ENCODE measurements at regions not wholly inside any gene's neighbourhood (a gene's known extent, or its start where the extent isn't known, plus 50 kb on each side); places are given as distances from the start of the nearest gene placed in this dataset.
A peak's percentile ranks its signal among the peaks of the same experiment; 100 is the strongest.

DNA sequence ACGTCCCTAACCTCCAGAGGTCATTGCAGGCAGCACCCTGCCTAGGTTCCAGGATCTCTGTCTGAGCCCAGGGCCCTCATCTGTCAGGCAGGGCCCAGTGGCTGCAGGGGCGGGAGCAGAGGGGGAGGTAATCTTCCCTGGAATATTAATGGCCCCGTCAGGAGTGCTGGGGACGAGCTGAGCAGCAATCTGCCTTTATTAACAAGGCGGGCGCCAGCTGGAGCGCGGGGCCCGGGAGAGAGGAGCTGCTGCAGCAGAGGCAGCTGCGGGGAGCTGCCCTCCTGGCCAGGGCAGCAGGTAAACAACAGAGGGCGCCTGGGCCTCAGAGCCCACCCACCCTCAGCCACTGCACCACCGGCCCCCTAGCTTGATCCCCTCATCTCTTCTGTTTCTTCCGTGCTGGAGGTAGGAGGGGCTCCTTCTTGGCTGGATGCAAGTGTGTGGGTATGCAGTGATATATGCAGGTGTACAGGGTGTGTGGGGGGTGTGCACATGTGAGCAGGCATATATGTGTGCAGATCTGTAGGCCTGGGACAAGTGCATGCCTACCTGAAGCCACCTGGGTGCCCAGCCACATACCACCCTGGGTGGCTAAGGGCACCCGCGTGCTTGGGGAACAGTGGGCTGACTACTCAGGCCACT is 131.8 kb upstream of the MLN start:
- Histone ChIP-seq H3K4me1 (no peaks in the 10 kb centered on the region), H3K27ac (no peak overlapping the region), H3K4me3 (no peak overlapping the region), H3K9me3 (no peaks in the 10 kb centered on the region), H3K27me3 (peaks cover 0 to 21% of the 10 kb centered on the region in 2 donors), H3K36me3 (no peaks in the 10 kb centered on the region)
- DNase-seq (peak in 1 of 4 donors; percentile 43), ATAC-seq (no peak)
- TF ChIP-seq, protein P1, sequence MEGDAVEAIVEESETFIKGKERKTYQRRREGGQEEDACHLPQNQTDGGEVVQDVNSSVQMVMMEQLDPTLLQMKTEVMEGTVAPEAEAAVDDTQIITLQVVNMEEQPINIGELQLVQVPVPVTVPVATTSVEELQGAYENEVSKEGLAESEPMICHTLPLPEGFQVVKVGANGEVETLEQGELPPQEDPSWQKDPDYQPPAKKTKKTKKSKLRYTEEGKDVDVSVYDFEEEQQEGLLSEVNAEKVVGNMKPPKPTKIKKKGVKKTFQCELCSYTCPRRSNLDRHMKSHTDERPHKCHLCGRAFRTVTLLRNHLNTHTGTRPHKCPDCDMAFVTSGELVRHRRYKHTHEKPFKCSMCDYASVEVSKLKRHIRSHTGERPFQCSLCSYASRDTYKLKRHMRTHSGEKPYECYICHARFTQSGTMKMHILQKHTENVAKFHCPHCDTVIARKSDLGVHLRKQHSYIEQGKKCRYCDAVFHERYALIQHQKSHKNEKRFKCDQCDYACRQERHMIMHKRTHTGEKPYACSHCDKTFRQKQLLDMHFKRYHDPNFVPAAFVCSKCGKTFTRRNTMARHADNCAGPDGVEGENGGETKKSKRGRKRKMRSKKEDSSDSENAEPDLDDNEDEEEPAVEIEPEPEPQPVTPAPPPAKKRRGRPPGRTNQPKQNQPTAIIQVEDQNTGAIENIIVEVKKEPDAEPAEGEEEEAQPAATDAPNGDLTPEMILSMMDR (IDR thresholded peaks at IDR 0.05) = no peak
- intact Hi-C loops (cut with DNase I) = no loop called here

DNA sequence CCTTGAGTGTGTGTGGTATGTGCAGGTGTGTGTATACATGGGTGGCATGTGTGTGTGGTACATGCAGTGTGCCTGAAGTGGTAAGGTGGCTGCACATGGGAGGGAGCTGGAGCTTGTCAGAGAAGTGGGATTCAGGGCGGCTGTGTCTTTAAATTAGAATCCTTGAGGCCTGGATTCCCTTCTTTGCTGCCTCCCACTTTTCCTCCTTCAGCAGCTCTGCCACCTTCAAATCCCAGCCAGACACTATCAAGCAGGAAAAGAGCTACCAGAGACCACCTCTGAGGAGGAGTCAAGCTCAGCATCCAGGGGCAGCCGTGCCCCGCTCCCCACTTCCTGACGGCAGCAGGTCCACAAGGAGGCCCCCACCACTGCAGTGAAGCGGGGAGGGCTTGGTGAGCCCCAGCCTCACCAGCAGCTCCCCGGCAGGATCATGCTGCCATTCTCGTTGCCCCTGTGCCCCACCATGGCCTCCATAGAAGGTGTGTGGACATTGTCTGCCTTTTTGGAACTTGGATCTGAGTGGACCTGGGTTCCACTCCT is 131.0 kb upstream of the MLN start:
- Histone ChIP-seq H3K27ac (no peak overlapping the region), H3K36me3 (no peaks in the 10 kb centered on the region), H3K27me3 (peaks cover 0 to 21% of the 10 kb centered on the region in 2 donors), H3K9me3 (no peaks in the 10 kb centered on the region), H3K4me1 (no peaks in the 10 kb centered on the region), H3K4me3 (no peak overlapping the region)
- peak in 1 of 4 donors; percentile 58 for DNase-seq
- TF ChIP-seq, protein P1 (IDR thresholded peaks at IDR 0.05) = no peak
- intact Hi-C loops (cut with DNase I) = no loop called here
- no peak for ATAC-seq

DNA sequence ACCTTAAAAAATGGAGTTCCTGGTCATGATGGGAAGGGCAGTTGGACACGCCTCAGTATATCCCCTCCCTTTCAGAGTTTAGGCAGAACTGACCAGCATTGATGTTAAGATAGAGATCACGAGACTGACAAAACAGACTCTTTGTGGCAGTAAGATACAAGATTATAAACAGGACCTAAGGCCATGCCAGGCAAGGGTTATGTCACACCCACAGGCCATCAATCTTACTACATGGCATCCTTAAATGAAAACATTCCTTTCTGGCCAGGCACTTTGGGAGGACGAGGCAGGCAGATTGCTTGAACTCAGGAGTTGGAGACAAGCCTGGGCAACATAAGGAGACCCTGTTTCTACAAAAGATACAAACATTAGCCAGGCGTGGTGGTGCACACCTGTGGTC is 129.3 kb upstream of the MLN start:
- Histone ChIP-seq H3K9me3 (no peaks in the 10 kb centered on the region), H3K4me1 (no peaks in the 10 kb centered on the region), H3K4me3 (no peak overlapping the region), H3K27ac (no peak overlapping the region), H3K36me3 (no peaks in the 10 kb centered on the region), H3K27me3 (peaks cover 0 to 21% of the 10 kb centered on the region in 2 donors)
- DNase-seq (no peak), ATAC-seq (no peak)
- intact Hi-C loops (cut with DNase I) = no loop called here
- TF ChIP-seq, protein P1 (IDR thresholded peaks at IDR 0.05) = no peak

DNA sequence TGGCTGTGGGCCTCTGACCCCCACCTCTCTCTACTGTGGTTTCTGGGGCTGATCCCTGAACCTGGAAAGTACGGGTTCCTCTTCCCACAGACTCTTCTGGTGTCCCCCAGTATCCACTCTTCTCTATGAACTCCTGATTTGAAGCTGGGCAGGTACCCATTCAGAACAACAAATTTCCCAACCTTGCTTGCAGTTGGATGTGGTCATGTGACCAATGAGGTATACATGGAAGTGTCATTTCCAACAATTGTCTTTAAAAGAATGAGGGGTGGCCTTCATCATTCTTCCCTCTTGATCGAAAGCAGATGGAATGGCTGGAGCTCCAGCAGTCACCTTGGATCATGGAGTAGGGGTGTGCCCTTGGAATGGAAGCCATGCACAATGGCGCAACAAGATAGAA is 128.0 kb upstream of the MLN start:
- no peak for DNase-seq

DNA sequence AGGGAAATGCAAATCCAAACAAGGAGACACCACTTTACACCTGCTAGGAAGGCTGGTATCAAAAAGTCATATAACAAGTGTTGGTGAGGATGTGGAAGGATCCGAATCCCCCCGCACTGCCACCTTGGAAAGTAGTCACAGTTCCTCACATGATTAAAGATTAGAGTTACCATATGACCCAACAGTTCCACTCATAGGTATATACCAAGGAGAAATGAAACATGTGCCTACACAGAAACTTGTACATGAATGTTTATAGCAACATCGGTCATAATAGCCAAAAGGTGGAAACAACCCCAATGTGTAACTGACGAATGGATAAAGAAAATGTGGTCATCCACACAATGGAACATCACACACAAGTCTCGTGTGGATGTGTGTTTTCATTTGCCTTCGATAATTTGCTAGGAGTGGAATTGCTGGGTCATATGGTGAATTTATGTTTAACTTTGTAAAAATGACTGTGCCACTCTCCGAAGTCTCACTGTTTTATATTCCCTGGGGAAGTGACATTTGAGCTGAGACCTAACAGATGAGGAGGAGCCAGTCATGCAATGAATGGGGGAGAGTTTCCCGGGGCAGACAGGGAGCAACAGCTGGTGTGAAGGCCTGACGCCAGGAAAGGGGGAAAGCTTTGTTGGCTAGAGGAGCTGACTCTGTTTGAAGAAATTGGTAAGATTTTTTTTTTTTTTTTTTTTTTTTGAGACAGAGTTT is 125.9 kb upstream of the MLN start:
- intact Hi-C loops (cut with DNase I) = no loop called here
- DNase-seq = peak in 2 of 4 donors; percentile 65 to 85
- H3K36me3 ChIP-seq = no peaks in the 10 kb centered on the region
- H3K27me3 ChIP-seq = peaks cover 0 to 13% of the 10 kb centered on the region in 2 donors
- H3K9me3 ChIP-seq = no peaks in the 10 kb centered on the region
- no peak overlapping the region for H3K4me3 ChIP-seq
- no peak overlapping the region for H3K27ac ChIP-seq
- peaks cover 0 to 3% of the 10 kb centered on the region in 2 donors for H3K4me1 ChIP-seq
- TF ChIP-seq, protein P1 (IDR thresholded peaks at IDR 0.05) = no peak
- ATAC-seq = no peak

More for the DNA sequence above, 128.0 kb upstream of the MLN start:
- peaks cover 0 to 21% of the 10 kb centered on the region in 2 donors for H3K27me3 ChIP-seq
- TF ChIP-seq, protein P1 (IDR thresholded peaks at IDR 0.05) = no peak
- H3K36me3 ChIP-seq = no peaks in the 10 kb centered on the region
- no peak overlapping the region for H3K4me3 ChIP-seq
- intact Hi-C loops (cut with DNase I) = no loop called here
- no peak overlapping the region for H3K27ac ChIP-seq
- H3K4me1 ChIP-seq = no peaks in the 10 kb centered on the region
- ATAC-seq = no peak
- H3K9me3 ChIP-seq = no peaks in the 10 kb centered on the region

Data from left lung (tissue), 4 donors.